OCI-LY7 (cell line): ENCODE measurements at regions not wholly inside any gene's neighbourhood (a gene's known extent, or its start where the extent isn't known, plus 50 kb on each side); places are given as distances from the start of the nearest gene placed in this dataset.

Experiments
- EZH2phosphoT487 ChIP-seq: fragments of 200-600 bp; sonication (generic); IDR thresholded peaks from 2 replicates; pipeline ENCODE4 v1.6.1; 2018; ENCODE audit warnings: low read depth, borderline replicate concordance, mild to moderate bottlenecking, mixed run types, antibody characterized with exemption, low read length, moderate library complexity, mixed read lengths
- TF ChIP-seq, protein P1 (sequence below): fragments of 200-600 bp; sonication (generic); conservative IDR thresholded peaks from 2 replicates; pipeline ENCODE4 v1.5.1; 2014; ENCODE audit warnings: mild to moderate bottlenecking, antibody characterized with exemption, low read length, moderate library complexity, mixed read lengths

- TF ChIP-seq, protein P1, sequence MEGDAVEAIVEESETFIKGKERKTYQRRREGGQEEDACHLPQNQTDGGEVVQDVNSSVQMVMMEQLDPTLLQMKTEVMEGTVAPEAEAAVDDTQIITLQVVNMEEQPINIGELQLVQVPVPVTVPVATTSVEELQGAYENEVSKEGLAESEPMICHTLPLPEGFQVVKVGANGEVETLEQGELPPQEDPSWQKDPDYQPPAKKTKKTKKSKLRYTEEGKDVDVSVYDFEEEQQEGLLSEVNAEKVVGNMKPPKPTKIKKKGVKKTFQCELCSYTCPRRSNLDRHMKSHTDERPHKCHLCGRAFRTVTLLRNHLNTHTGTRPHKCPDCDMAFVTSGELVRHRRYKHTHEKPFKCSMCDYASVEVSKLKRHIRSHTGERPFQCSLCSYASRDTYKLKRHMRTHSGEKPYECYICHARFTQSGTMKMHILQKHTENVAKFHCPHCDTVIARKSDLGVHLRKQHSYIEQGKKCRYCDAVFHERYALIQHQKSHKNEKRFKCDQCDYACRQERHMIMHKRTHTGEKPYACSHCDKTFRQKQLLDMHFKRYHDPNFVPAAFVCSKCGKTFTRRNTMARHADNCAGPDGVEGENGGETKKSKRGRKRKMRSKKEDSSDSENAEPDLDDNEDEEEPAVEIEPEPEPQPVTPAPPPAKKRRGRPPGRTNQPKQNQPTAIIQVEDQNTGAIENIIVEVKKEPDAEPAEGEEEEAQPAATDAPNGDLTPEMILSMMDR, result no peak
- no peak for TF ChIP-seq EZH2phosphoT487
Measured at GRCh38 chr6:19317431-19317986, 519.7 kb upstream of the ID4 start.
